ENCODE measurements at regions not wholly inside any gene's neighbourhood (a gene's known extent, or its start where the extent isn't known, plus 50 kb on each side); places are given as distances from the start of the nearest gene placed in this dataset.

- no peak for TF ChIP-seq CTCF (optimal IDR thresholded peaks at IDR 0.05 in 1 of 3, IDR thresholded peaks at IDR 0.05 in 1 of 3, conservative IDR thresholded peaks at IDR 0.05 in 1 of 3; ENCODE audit: extremely low read depth in 1 of 3, insufficient read depth in 2 of 3, low read length in 3 of 3)
- no peak for TF ChIP-seq EZH2 (IDR thresholded peaks at IDR 0.05; ENCODE audit: low read length)
Measured at GRCh38 chr16:35731341-35732040, 2272.1 kb downstream of the TP53TG3F start.

Measured in keratinocyte (primary cell).